ENCODE measurements at regions not wholly inside any gene's neighbourhood (a gene's known extent, or its start where the extent isn't known, plus 50 kb on each side); places are given as distances from the start of the nearest gene placed in this dataset.

GRCh38 chr19:21611659-21612402, 106.4 kb downstream of the ZNF429 start (continued):
- TF ChIP-seq ZNF280B (CRISPR knock-in tag; IDR thresholded peaks at IDR 0.05) (no peak), ZSCAN32 (CRISPR knock-in tag; IDR thresholded peaks at IDR 0.05) (no peak), ZNF609 (CRISPR knock-in tag; IDR thresholded peaks at IDR 0.05; ENCODE audit: borderline replicate concordance) (no peak), ELF1 (tag; IDR thresholded peaks at IDR 0.05) (no peak), FOXK2 (conservative IDR thresholded peaks at IDR 0.05 in 1 of 2, IDR thresholded peaks at IDR 0.05 in 1 of 2; ENCODE audit: low read depth in 2 of 2) (peak in 1 of 2 experiments; percentile 64; a peak in 1 of 4 replicates), PRDM10 (IDR thresholded peaks at IDR 0.05; ENCODE audit: partially characterized antibody) (peak; percentile 4), UBTF (IDR thresholded peaks at IDR 0.05; ENCODE audit: borderline replicate concordance in 1 of 2, low read depth in 2 of 2, low read length in 2 of 2) (no peak), ZBTB7A (IDR thresholded peaks at IDR 0.05; ENCODE audit: borderline replicate concordance, control insufficient read depth, low read depth, low read length) (no peak), XRCC5 (IDR thresholded peaks at IDR 0.05; ENCODE audit: low read depth, low read length) (no peak), NFXL1 (CRISPR knock-in tag; IDR thresholded peaks at IDR 0.05) (no peak), HNRNPUL1 (IDR thresholded peaks at IDR 0.05; ENCODE audit: low read length) (no peak), HES1 (IDR thresholded peaks at IDR 0.05; ENCODE audit: low read depth) (no peak), ZFX (CRISPR knock-in tag; IDR thresholded peaks at IDR 0.05) (no peak)

Measured in K562 (cell line).